ENCODE measurements at regions not wholly inside any gene's neighbourhood (a gene's known extent, or its start where the extent isn't known, plus 50 kb on each side); places are given as distances from the start of the nearest gene placed in this dataset.
"Not testable (repeated sequence)": the region's sequence is repeated elsewhere in the genome, so short reads cannot be mapped to it uniquely, and the experiment has no call there.

DNA sequence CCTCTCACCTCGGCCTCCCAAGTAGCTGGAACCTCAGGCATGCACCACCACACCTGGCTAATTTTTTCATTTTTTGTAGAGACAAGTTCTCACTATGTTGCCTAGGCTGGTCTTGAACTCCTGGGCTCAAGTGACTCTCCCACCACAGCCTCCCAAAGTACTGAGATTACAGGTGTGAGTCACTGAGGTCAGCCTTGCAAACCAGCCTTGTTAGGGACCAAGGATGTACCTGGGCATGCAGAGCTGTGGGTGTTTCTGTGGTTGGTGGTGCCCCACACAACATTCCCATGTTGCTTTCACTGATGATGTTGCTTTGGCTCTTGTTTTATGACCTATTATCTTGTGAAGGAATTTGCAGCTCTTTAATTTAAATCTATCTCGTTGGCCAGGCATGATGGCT, 54.8 kb downstream of the OTUD1 start:
- DNase-seq = no peak

DNA sequence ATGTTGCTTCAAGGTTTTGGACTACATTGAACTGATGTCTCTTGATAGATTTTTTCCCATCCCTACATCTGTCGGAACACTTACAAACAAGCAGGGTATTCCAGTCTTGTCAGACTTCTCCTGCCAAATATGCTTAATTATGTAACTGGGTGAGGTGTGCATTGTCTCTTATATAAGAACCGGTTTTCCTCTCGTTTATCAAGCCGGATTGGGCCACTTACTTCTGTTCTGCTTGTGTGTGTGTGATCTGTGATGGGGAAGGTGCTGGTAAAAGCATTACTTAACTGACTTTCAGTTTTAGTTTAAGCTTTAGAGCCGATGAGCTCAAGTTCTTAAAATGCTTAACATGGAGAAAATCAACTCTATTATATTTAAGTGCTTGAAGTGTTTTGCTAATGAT, 57.9 kb downstream of the OTUD1 start:
- DNase-seq = no peak

DNA sequence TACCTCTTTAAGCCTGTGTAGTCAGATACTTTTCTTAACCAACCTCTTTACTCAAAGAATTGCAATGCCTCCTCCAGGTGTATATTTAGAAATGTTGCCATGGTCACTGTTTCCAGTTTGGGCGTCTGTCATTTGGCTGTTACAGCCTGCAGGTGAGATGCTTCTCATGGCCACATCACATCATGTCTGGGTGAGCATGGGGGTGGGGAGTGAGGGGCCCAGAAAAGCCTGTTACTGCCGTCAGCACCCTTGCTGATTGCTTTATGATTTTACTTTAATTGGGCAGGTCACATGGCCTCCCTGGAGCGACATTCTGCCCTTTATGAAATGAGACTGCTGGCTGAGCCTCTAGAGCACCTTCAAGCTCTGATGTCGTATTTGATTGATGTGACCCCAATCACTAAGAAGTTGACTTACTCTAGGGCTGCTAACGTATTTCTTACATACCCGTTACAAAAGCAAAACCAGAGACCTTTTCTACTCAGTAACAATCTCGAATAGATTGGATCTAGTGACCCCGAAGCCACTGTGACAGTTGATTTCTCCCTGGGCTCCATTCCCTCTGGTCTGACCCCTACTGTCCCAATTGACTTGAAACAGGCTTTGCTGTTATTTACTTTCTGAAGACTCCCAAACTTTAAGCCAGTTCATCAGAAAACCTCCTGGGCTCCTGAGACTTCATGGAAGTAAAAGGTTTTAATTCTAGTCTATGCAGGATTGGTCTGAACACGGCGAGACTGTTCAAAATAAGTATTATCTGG, 60.7 kb downstream of the OTUD1 start:
- DNase-seq = no peak

DNA sequence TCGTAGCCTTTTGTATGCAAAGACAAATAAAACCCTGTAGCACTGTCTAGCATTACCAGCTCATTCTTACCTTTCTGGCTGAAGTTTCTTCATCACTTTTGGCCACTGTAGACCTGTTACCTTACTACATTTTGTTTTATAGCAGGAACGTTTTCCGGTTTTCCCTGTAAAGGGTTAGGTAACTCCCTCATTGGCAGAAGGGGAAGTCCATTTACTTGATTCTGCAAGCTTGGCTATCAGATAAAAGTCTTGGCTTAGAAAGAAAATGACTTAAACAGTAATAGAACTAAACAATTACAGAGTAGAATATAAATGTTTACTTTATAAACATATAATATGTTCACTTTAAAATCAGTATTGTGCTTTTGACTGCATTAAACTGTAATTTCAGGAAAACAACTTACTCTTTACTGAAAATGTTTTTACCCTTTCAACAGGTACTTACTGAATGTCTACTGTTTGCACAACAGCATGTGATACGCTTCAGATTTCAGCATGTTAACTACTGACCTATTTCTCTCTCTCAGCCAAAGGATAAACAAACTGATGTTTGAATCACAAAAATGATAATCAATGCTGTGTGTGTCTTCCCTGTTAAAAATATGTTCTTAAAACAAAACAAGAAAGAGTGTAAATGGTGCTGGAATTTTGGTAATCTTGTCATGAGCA, 67.1 kb downstream of the OTUD1 start:
- DNase-seq = no peak

DNA sequence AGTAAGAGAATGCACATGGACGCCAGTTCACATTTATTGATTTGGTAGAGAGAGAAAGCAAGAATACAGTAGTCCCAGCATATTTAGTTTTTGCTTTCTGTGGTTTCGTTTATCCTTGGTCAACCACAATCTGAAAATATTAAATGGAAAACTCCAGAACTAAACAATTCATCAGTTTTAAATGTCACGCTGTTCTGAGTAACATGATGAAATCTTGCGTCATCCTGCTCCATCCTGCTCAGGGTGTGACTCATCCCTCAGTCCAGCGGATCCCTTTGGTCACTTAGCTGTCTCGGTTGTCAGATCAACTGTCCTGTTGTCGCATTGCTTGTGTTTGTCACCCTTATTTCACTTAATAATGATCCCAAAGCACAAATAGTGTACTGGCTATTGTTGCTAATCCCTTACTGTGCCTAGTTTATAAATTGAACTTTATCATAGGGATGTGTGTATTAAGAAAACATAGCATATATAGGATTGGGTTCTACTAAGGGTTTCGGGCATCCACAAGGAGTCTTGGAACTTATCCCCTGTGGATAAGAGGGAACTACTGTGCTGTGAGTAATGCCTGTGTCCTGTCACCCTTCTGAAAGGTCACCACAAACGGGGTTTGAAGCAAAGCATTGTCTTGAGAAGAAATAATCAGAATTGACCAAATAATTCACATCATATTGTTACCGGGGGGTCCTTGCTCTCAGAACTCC, 73.6 kb downstream of the OTUD1 start:
- DNase-seq = no peak

DNA sequence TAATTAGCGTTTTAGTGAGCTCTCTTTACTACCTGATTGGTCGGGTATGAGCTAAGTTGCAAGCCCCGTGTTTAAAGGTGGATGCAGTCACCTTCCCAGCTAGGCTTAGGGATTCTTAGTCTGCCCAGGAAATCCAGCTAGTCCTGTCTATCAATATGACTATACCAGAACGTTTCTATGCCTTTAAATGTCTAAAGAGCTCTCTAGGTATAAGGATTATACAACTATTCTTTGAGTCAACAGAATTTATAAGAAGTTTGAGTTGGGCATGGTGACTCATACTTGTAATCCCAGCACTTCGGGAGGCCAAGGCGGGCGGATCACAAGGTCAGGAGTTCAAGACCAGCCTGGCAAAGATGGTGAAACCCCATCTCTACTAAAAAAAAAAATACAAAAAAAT, 74.7 kb downstream of the OTUD1 start:
- not testable (repeated sequence) for DNase-seq

DNA sequence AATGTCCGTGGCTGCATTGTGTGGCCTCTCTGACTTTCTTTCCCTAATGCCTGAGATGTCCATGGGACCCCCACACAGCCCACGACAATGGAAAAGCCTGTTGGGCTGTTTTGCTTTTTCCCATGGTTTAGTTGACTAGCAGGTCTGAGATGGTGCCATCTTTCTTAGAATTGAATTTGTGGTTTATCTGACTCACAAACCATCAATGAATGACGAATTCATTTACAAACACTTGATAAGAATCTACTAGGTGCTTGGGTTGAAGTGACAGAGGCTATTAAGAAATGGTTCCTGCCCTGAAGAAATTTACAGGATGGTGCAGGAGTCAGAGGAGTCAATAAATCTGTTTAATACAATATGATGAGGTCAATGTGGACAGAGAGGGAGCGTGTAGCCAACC, 75.4 kb downstream of the OTUD1 start:
- no peak for DNase-seq

DNA sequence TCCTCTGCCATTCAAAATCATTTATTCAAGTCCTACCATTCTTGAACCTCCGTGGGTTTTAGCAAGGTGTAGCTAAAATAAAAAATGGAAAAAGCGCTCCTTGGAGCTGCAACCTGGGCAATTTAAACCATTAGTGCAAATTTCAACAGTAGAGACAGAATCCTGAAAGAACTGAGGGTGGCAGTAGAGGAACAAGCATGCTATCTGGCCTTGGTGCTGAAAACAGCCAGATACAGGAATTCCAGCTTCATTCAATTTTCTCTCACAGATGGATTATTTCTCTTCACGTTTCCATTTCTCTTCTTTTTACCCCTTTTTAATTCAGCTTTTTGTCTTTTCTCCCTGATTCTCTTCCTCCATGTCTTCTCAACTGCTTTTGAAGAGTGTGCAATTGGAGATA, 77.7 kb downstream of the OTUD1 start:
- peak; percentile 30 for DNase-seq

DNA sequence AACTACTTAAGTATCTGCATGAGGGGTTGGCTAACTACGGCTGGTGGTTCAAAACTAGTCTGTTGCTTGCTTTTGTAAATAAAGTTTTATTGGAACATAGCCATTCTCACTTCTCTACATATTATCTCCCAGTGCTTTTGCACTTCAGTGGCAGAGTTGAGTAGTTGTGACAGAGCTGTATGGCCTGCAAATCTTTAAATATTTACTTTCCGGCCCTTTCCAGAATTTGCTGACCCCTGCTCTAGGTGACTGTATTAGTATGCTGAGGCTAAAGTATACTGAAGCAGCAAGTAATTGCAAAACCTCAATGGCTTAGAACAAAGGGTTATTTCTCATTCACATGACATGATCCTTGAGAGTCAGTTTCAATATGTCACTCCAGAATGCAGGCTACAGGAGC, 78.3 kb downstream of the OTUD1 start:
- no peak for DNase-seq

DNA sequence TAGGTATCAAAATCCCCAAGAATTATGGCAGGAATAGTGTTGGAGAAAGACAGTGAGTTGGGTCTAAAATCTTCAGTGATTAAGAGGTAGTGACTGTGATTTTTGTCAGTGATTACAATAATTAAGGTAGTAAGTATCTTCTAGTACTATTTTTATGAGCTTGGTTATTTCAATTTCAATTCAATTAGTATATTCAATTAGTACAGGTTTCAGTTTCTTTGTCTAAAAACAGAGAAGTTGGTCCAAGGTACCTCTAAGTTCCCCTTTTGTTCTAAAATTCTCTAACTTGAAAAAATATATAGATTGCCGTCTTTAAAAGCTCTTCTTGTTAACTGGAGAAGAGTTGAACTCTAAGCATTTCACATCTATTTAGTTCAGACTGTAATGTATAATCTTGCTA, 82.9 kb downstream of the OTUD1 start:
- no peak for DNase-seq

DNA sequence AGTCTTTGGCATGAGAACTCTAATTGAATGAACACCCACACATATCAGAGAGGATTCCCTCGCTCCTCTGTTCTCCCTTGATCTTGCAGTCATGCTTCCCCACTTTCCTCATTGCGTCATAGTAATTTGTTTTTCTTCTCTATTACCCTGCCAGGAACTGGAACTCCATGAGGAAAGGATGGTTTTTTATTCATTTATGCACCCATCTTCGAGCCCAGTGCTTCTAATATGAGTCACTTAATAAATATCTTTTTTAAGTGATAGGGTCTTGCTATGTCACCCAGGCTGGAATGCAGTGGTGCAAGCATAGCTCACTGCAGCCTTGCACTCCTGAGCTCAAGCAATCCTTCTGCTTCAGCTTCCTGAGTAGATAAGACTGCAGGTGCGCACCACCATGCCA, 83.5 kb downstream of the OTUD1 start:
- DNase-seq = no peak

DNA sequence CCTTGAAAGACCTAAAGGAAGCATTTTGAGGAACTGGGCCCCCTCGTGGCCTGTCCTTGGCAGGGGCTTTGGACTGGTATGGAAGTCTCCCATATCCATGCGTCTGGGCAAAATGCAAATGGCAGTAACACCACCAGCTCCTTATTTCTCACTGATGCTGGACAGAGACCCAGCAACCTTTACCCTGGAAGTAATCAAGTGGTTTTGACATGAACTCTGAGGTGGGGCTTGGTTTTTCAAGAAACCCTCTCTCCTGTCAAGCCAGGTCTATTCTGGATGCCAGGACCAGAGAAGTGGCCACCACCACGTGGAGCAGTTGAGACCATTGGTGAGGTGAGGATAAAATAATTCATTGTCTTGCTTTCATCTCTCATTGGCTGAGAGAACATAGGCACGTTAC, 84.4 kb downstream of the OTUD1 start:
- no peak for DNase-seq

DNA sequence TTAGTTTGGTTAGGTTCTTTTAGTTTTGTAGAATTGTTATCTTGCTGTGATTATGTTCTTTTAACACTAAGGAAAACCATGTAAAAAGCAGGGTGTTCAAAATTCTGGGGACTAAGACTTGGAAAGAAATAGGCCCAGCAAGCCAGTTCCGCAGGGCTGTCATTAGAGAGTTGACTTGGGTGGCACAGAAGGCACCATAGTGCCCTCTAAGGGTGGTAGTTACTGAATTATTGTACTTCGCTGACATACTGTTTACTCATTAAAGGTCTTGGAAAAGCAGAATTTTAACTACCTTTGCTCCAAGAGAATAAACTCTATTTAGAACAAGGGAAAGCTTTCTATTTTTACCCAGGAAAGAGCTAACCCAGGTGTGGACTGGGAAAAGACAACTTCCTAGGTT, 86.5 kb downstream of the OTUD1 start:
- DNase-seq = peak; percentile 68

DNA sequence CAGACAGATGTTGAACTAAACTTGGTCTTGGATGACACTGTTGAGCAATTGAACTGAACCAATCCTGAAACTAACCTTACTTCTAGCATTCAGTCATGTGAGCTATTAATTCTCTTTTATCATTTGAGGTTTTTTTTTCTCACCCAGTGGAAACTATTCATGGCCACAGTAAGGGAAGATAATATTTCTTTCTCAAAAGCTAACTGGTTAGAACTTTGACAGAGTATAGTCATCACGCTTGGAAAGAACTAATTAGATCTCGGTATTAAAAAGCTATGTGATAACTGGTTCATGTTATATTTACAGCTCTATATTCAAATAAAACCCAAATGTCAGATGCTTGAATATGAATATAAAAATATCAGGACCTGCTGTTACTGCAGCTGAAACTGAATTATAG, 89.5 kb downstream of the OTUD1 start:
- DNase-seq = no peak

DNA sequence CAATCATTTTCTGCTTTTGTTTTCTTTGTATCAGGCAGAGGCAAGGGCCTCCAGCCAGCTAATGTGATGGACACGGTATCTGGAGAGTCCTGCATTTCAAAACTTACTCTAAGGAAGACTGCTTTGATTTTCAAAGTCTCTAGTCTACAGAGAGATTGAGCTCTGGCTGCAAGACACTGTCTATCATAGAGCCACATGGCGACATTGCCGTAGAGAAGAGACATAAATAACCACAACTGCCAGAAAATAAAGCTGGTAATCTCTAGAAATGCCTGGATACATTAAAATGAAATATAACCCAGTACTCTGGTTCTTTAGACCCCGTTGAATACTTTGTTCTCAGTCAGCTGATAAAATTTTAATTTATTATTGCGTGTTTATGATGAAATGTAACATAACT, 90.8 kb downstream of the OTUD1 start:
- DNase-seq = no peak

DNA sequence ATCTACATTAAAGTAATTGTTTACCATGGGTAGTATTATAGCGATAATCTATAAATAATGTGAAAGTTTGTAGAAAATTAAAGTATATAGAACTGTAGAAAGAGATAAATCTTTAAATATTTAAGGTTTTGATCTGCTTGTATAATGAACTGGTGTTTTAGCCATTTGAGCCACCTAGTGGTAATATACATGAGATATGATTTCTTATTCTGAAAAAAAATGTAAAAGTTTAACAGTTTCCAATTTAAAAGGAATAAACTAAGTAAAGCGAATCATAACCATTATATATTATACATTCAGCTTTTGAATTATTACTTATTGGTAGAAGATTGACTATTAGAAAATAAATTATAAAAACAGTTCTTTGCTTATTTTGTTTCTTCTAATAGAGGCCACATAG, 91.2 kb downstream of the OTUD1 start:
- no peak for DNase-seq

DNA sequence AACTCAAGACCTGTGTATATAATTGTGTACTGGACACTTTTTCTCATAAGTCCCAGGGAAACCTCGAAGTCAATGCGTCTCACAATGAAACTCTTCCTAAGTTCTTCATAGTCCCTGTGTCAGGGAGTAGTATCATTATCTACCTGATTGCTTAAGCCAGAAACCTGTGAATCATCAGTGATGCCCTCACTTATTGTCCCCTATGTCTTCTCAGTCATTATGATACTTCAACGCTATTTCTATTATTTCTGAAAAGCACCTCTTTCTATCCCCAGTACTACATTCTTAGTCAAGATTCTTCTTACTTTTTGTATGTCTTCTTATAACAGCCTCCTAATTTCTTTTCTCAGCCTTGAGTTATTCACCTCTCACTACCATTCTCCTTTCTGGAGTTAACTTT, 94.3 kb downstream of the OTUD1 start:
- DNase-seq = no peak

DNA sequence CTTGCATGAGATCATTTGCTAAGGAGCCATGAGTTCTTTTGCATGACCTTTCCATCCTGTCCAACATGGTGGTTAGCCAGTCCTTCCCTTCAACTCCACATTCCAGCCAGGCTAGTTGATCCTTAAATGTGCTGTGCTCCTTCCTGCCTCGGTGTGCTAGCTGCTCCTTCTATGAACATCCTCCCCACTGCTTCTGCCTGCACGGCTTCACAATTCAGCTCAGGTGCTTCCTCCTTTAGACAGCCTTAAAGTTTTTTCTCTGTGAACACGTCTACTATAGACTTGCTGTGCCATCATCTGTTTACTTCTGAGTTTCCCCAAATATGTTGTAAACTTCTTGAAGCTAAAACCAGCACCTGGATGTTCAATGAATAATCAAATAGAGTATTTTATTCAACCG, 95.5 kb downstream of the OTUD1 start:
- no peak for DNase-seq

DNA sequence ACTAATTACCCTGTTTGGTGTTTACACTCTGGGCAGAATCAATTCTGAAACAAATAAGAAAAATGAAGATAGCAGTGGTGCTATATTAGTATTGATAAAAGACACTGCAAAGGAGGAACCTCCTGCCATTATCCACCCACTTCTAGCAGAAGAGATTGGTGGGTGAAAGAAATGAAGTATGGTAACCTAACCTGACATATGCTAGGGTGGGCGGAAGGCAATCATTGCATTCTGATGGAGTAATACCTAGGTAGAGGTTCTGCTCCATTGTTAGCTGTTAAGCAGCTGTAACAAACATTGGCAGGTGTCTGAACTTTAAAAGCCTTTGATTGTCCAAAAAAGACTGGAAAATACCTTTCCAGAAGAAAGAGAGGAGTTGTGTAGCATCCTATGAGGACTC, 95.9 kb downstream of the OTUD1 start:
- DNase-seq = no peak

DNA sequence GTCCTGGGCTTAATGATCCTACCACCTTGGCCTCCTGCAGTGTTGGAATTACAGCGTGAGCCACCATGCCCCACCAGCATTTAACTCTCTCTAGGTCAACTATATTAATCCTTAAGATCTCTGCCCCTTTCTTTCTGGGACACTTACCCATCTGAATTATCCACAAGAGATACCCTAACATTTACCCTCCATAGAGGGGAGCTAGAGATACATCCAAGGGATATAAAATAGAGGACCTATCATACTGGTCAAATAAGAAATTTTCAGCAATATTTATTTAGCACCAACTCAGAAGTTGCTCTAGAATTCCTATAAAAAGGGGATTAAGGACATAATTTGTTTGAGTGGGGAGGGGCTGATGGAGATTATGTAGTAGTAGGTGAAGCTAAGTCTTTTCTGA, 96.5 kb downstream of the OTUD1 start:
- no peak for DNase-seq

DNA sequence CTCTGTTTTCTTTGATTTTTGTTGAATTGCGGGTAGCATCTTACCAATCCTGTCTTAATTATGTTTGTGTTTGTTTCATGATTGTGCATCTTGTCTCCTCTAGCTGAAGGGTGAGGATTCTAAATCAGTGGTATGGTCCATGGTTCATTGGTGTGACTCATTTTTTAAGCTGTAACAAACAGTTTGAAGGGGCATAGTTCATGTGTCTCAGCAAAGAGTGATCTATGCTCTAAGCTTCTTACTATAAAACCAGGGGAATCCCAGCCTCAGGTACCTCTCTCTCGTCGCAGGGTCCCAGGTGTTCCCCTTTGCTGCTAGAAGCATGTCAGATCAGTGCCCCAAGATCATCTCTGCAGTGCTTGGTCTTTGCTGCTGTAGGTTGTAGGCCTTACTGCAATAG, 100.1 kb downstream of the OTUD1 start:
- DNase-seq = no peak

DNA sequence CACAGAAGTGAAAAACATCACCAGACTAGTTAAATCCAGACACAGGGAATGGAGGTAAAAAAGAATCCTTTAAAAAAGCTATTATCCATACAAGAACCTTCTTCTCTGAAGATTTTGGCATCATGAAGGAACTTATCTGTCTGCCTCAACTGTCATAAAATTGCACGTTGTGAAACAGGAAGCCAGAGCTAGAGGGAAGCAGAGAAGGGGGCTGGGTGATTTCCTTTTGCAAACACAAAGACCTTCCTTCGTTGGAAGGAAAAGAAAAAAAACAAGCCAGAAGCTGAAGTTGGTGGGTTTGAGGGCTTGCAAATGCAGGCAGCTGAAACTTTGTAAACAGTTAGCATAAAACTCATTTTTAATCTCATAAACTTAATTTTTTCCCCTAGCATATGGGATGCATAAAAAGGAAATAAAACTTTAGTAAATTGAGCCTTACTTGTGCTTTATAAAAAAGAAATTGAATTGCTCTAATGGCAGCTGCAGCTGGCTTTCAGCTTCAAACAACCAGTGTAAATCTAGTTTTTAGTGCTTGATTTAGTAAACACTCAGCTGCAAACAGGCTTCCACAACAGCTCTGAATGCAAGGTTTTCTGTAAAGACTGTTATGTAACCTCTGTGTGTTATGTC, 101.6 kb downstream of the OTUD1 start:
- DNase-seq = peak; percentile 9

DNA sequence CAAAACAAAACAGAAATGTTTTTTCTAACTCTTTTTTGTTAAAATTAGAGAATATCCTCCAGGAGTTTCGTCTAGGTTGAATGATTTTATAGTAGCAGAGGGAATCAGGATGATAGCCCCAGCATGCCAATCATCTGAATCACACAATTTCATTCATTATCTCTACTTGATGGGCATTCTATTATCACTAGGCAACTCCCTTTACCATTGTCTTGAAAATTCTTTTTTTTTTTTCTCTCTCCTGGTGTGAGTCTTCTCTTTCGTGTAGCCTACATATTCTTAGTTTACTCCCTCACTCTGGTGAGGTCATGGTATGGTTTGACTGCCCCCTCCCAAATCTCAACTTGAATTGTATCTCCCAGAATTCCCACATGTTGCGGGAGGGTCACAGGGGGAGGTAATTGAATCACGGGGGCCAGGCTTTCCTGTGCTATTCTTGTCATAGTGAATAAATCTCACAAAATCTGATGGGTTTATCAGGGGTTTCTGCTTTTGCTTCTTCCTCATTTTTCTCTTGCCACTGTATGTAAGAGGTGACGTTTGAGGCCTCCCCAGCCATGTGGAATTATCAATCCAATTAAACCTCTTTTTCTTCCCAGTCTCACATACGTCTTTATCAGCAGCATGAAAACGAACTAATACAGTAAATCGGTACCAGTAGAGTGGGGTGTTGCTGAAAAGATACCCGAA, 105.0 kb downstream of the OTUD1 start:
- no peak for DNase-seq
